ENCODE measurements at regions not wholly inside any gene's neighbourhood (a gene's known extent, or its start where the extent isn't known, plus 50 kb on each side); places are given as distances from the start of the nearest gene placed in this dataset.

DNA sequence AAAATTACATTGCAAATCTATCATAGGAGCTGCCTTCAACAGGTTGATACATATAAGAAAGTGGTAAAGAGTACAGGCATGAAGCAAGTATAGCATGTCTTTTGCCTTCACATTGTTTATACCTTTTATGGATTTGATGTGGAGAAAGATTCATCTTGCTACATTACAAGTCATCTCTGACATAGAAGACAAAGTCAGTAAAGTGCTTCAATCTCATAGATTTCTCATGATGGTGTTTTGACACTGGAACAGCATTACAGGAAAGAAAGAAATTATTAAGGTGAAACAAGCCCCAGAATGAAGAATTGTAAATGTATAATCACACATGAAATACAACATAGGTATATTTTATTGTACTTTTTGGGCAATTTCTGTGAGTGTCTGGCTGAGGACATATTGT, 580.7 kb upstream of the MMS22L start:
- no peak overlapping the region for H3K4me3 Mint-ChIP-seq
- H3K27ac Mint-ChIP-seq: no peak overlapping the region
- intact Hi-C loops (cut with micrococcal nuclease): no loop called here
- no peaks in the 10 kb centered on the region for H3K4me1 Mint-ChIP-seq
- no peaks in the 10 kb centered on the region for H3K27me3 Mint-ChIP-seq
- H3K36me3 Mint-ChIP-seq (ENCODE audit: low read depth): no peaks in the 10 kb centered on the region
- DNase-seq: no peak
- H3K9me3 Mint-ChIP-seq: no peaks in the 10 kb centered on the region

DNA sequence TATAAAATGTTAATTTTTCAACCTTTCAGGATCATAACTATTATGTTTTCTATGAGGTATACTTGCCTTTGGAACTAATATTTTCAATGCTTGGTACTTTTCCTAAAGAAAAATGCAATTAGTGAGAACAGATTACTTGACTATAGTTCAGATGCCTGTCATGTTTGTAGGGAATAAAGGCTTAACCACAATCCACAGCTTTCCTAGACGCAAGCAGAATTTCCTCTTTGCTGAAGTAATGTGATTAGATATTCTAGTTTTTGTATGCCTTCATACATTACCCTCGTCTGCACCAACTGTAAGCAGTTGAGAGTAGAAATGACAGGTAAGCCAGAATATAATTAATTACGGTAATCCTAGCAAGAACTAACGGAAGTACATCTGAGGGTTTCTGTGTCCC, 581.4 kb upstream of the MMS22L start:
- no peak for DNase-seq
- Mint-ChIP-seq H3K27me3 (no peaks in the 10 kb centered on the region), H3K27ac (no peak overlapping the region), H3K4me1 (no peaks in the 10 kb centered on the region), H3K36me3 (ENCODE audit: low read depth) (no peaks in the 10 kb centered on the region), H3K4me3 (no peak overlapping the region), H3K9me3 (no peaks in the 10 kb centered on the region)
- intact Hi-C loops (cut with micrococcal nuclease): no loop called here

DNA sequence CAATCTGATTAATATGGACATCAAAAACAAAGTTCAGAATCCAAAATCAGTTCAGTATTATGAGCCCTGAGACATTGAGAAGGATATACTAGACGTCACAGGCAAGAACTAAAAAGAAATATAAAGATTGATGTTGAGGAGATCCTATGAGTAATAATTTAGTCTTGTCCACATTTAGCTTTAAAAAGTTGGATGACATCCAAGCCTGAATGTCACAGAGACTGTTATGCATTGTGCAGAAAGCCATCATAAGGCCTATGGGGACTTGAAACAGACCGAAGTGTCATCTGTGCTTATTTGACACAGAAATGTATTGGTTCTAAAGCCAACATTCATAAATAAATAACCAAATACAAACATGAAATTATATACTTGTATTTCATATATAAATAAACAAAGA, 581.8 kb upstream of the MMS22L start:
- Mint-ChIP-seq H3K27ac (no peak overlapping the region), H3K4me3 (no peak overlapping the region), H3K4me1 (no peaks in the 10 kb centered on the region), H3K36me3 (ENCODE audit: low read depth) (no peaks in the 10 kb centered on the region), H3K27me3 (no peaks in the 10 kb centered on the region), H3K9me3 (no peaks in the 10 kb centered on the region)
- intact Hi-C loops (cut with micrococcal nuclease): no loop called here
- DNase-seq: no peak

- Mint-ChIP-seq H3K4me3 (no peak overlapping the region), H3K36me3 (ENCODE audit: low read depth) (no peaks in the 10 kb centered on the region), H3K27me3 (no peaks in the 10 kb centered on the region), H3K27ac (no peak overlapping the region), H3K4me1 (no peaks in the 10 kb centered on the region), H3K9me3 (no peaks in the 10 kb centered on the region)
- DNase-seq: no peak
- intact Hi-C loops (cut with micrococcal nuclease): no loop called here
Measured at GRCh38 chr6:97865612-97866011, 582.6 kb upstream of the MMS22L start.

- Mint-ChIP-seq H3K27me3 (no peaks in the 10 kb centered on the region), H3K4me1 (no peaks in the 10 kb centered on the region), H3K36me3 (ENCODE audit: low read depth) (no peaks in the 10 kb centered on the region), H3K9me3 (no peaks in the 10 kb centered on the region), H3K4me3 (no peak overlapping the region), H3K27ac (no peak overlapping the region)
- no peak for DNase-seq
- intact Hi-C loops (cut with micrococcal nuclease): no loop called here
Measured at GRCh38 chr6:97866616-97867015, 583.6 kb upstream of the MMS22L start.

DNA sequence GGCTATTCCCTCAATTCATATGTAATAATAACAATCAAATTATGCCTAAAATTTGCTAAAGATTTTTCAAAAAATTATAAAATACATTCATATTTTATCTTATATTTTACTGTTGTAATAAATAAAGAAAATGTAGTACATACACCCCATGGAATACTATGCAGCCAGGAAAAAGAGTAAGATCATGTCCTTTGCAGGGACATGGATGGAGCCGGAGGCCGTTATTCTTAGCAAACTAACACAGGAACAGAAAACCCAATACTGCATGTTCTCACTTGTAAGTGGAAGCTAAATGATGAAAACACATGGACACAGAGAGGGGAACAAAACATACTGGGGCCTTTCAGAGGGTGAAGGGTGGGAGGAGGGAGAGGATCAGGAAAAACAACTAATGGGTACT, 584.2 kb upstream of the MMS22L start:
- no peaks in the 10 kb centered on the region for H3K9me3 Mint-ChIP-seq
- DNase-seq: no peak
- no peaks in the 10 kb centered on the region for H3K4me1 Mint-ChIP-seq
- no peaks in the 10 kb centered on the region for H3K36me3 Mint-ChIP-seq (ENCODE audit: low read depth)
- no peaks in the 10 kb centered on the region for H3K27me3 Mint-ChIP-seq
- intact Hi-C loops (cut with micrococcal nuclease): no loop called here
- H3K4me3 Mint-ChIP-seq: no peak overlapping the region
- H3K27ac Mint-ChIP-seq: no peak overlapping the region

DNA sequence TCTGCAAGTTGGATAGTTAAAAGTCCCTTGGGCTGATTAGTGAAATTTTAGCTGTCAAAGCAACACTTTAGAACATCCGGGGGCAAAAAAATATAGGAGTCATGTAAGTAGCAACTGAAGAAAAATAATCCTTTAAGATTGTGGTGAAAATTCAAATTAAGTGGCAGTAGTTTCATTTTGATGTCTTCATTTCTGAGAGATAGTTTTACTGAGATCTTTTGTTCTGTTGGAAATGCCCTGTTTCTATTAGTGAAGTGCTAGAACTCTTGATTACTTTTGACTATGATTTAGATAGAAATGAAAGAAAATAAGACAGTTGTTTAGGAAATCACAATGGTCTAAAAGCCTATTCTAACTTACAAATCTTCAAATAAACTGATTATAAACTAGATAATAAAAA, 587.3 kb upstream of the MMS22L start:
- no peak for DNase-seq
- Mint-ChIP-seq H3K36me3 (ENCODE audit: low read depth) (no peaks in the 10 kb centered on the region), H3K9me3 (no peaks in the 10 kb centered on the region), H3K27me3 (no peaks in the 10 kb centered on the region), H3K4me3 (no peak overlapping the region), H3K4me1 (no peaks in the 10 kb centered on the region), H3K27ac (no peak overlapping the region)
- intact Hi-C loops (cut with micrococcal nuclease): no loop called here

DNA sequence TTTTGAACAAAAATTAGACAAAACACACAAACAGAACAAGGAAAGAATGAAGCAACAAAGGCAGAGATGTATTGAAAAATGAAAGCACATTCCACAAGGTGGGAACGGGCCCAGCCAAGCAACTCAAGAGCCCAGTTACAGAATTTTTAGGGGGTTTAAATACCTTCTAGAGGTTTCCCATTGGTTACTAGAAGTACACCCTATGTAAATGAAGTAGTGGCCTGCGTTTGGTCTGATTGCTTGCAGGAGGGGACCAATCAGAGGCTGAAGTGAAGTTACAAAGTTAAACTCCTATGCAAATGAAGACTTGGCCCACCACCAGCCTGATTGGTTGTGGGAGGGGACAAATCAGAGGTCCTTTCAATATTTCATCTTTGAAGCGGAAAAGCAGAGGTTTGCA, 593.7 kb upstream of the MMS22L start:
- intact Hi-C loops (cut with micrococcal nuclease): no loop called here
- H3K4me3 Mint-ChIP-seq: no peak overlapping the region

DNA sequence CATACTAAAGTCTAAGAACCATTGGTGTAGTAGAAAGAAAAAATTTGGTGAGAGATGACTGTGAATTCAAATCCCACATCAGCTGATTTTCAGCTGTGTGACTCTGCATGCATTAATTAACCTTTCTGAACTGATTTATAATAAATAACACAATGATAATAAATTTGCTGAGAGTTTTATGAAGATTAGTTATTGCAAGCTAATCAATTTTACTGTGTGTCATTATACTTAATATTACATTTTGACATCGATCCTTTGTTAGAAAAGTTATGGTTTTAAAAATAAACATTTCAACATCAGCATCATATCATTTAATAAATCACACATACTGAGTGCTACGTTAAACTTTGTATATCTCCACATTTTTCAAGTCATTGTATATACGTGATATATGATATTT, 599.7 kb upstream of the MMS22L start:
- Mint-ChIP-seq H3K27me3 (no peaks in the 10 kb centered on the region), H3K36me3 (ENCODE audit: low read depth) (no peaks in the 10 kb centered on the region), H3K4me3 (no peak overlapping the region), H3K9me3 (no peaks in the 10 kb centered on the region), H3K27ac (no peak overlapping the region), H3K4me1 (no peaks in the 10 kb centered on the region)
- intact Hi-C loops (cut with micrococcal nuclease): no loop called here
- no peak for DNase-seq

More for the DNA sequence above, 593.7 kb upstream of the MMS22L start:
- Mint-ChIP-seq H3K27me3 (no peaks in the 10 kb centered on the region), H3K4me1 (no peaks in the 10 kb centered on the region), H3K36me3 (ENCODE audit: low read depth) (no peaks in the 10 kb centered on the region), H3K9me3 (no peaks in the 10 kb centered on the region), H3K27ac (no peak overlapping the region)
- no peak for DNase-seq

- Mint-ChIP-seq H3K36me3 (ENCODE audit: low read depth) (no peaks in the 10 kb centered on the region), H3K9me3 (no peaks in the 10 kb centered on the region)
- intact Hi-C loops (cut with micrococcal nuclease): no loop called here
Measured at GRCh38 chr6:97885325-97885724, 602.3 kb upstream of the MMS22L start.

GRCh38 chr6:97885828-97886227, 602.8 kb upstream of the MMS22L start:
- no peaks in the 10 kb centered on the region for H3K27me3 Mint-ChIP-seq
- no peaks in the 10 kb centered on the region for H3K9me3 Mint-ChIP-seq
- intact Hi-C loops (cut with micrococcal nuclease): no loop called here
- no peak overlapping the region for H3K4me3 Mint-ChIP-seq
- DNase-seq: no peak
- H3K36me3 Mint-ChIP-seq (ENCODE audit: low read depth): no peaks in the 10 kb centered on the region
- H3K27ac Mint-ChIP-seq: no peak overlapping the region
- H3K4me1 Mint-ChIP-seq: no peaks in the 10 kb centered on the region

More at GRCh38 chr6:97885325-97885724, 602.3 kb upstream of the MMS22L start:
- no peak overlapping the region for H3K4me3 Mint-ChIP-seq
- H3K27ac Mint-ChIP-seq: no peak overlapping the region
- no peaks in the 10 kb centered on the region for H3K4me1 Mint-ChIP-seq
- no peaks in the 10 kb centered on the region for H3K27me3 Mint-ChIP-seq
- DNase-seq: no peak

DNA sequence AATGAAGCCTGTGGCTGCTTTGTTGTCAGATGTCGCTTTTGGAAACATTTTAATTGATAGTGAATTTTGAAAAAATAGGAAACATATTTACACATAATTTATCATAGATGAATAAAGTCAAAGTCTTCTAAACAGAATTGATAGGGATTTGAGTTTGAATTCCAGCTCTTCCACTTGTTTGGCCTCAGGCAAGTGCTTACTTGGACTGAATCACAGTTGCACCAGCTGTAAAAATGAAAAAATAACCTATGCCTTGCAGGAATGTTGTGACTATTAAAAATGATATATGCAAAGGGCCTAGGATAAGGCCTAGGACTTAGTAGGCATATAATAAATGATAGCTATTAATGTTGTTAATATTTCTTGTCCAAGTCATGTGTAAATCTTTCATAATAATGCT, 618.5 kb upstream of the MMS22L start:
- H3K4me3 Mint-ChIP-seq: no peak overlapping the region
- no peaks in the 10 kb centered on the region for H3K9me3 Mint-ChIP-seq
- H3K27me3 Mint-ChIP-seq: no peaks in the 10 kb centered on the region
- no peaks in the 10 kb centered on the region for H3K4me1 Mint-ChIP-seq
- no peak overlapping the region for H3K27ac Mint-ChIP-seq
- no peaks in the 10 kb centered on the region for H3K36me3 Mint-ChIP-seq (ENCODE audit: low read depth)
- no peak for DNase-seq
- intact Hi-C loops (cut with micrococcal nuclease): no loop called here

DNA sequence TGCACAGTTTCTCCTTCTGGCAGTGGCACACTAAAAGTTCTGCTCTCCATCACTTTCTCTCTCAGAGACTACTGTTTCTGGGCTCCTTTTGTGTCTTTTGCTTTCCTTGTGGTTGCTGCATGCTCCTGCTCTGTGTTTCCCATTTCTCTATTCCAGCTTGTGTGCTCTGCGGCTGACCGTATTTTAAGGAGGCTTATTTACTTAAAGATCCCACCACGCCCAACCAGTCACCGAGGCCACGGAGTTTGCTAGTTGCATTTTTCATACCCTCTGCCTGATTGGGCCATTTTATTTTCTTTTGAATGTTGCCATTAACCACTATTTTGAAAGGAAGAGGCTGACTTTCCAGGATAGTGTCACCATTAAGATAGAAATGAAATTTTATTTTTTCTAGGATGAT, 626.4 kb upstream of the MMS22L start:
- no peak for DNase-seq
- Mint-ChIP-seq H3K4me3 (no peak overlapping the region), H3K9me3 (no peaks in the 10 kb centered on the region), H3K36me3 (ENCODE audit: low read depth) (no peaks in the 10 kb centered on the region), H3K27ac (no peak overlapping the region), H3K4me1 (no peaks in the 10 kb centered on the region), H3K27me3 (no peaks in the 10 kb centered on the region)
- intact Hi-C loops (cut with micrococcal nuclease): no loop called here

DNA sequence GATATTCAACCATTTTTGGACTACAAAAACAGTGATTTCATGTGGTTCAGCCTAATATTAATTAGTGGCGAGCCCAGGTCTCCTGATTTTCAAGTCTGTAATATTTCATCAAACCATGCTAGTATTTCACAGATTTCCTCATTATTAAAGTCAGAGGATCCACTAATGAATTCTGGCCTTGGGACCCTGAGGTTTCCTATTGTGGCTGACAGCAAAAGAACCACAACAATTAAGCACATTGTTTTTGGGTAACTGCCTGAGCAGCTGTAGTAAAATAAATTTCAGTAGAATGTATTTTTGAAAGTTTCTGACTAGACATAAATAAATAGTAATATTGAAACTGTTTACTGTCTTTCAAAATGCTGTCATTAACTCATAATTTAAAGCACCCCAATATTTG, 630.7 kb upstream of the MMS22L start:
- Mint-ChIP-seq H3K9me3 (no peaks in the 10 kb centered on the region), H3K27ac (no peak overlapping the region), H3K4me3 (no peak overlapping the region), H3K27me3 (no peaks in the 10 kb centered on the region), H3K4me1 (no peaks in the 10 kb centered on the region), H3K36me3 (ENCODE audit: low read depth) (no peaks in the 10 kb centered on the region)
- intact Hi-C loops (cut with micrococcal nuclease): no loop called here
- DNase-seq: no peak

DNA sequence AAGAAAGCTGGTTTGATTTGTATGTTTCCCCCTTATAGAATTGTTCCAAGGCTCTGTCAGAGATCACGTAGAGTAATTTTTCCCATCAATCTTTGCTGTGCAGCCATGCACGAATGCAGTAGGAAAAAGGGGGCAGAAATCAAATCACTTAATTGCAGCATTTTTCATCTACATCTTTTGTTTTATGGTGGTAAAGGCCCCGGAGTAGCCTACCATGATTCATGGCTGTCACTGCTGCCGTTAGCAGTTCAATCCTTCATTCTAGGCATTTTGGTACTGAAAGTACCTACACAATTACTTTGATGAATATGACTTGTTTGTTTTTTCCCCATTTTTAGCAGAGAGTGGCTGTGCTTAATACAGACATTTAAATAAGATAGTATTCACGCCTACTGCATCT, 631.9 kb upstream of the MMS22L start:
- H3K4me1 Mint-ChIP-seq: no peaks in the 10 kb centered on the region
- H3K27me3 Mint-ChIP-seq: no peaks in the 10 kb centered on the region
- intact Hi-C loops (cut with micrococcal nuclease): no loop called here
- no peak overlapping the region for H3K4me3 Mint-ChIP-seq
- no peaks in the 10 kb centered on the region for H3K9me3 Mint-ChIP-seq
- no peaks in the 10 kb centered on the region for H3K36me3 Mint-ChIP-seq (ENCODE audit: low read depth)
- no peak overlapping the region for H3K27ac Mint-ChIP-seq
- DNase-seq: no peak

DNA sequence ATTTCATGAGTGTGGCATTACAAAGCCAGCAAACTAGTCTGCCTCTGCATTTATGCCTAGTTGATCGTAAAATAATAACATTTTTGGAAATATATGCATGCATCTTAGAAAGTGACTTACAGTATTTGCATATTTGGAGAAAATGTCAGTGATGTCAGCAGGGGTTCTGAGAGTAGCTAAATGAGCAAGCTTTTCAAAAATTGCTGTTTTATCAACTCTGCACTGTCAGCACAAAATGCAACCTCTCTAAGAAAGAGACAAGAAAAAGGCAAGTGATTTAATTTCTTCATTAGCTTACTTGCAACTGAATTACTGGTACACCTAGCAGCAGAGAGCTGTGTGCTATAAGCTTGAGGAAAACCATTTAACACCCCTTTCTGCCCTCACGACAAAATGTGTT, 632.5 kb upstream of the MMS22L start:
- Mint-ChIP-seq H3K9me3 (no peaks in the 10 kb centered on the region), H3K4me3 (no peak overlapping the region), H3K27ac (no peak overlapping the region), H3K36me3 (ENCODE audit: low read depth) (no peaks in the 10 kb centered on the region), H3K4me1 (no peaks in the 10 kb centered on the region), H3K27me3 (no peaks in the 10 kb centered on the region)
- intact Hi-C loops (cut with micrococcal nuclease): no loop called here
- no peak for DNase-seq
